ENCODE measurements at regions not wholly inside any gene's neighbourhood (a gene's known extent, or its start where the extent isn't known, plus 50 kb on each side); places are given as distances from the start of the nearest gene placed in this dataset.
A peak's percentile ranks its signal among the peaks of the same experiment; 100 is the strongest.

DNA sequence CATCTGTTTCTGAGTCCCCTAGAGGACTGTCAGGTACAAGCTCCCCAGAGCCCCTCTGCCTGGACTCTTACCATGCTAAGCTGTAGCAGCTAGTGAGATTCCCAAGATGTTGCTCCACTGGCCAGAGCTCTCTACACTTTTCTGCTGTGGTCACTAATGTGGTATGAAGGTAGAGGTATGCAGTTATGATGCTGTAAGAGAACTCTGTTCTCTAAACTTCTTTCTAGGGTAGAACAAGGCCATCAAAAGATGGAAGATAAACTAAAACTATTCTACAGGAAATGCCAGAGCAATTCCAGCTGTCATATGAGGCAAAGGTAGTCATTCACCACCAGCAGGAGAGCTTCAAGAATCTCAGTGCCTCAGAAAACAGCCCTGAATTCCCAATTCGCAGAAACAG is 517.4 kb upstream of the ARRDC4 start:
- POLR2A ChIA-PET, result no interaction called here
- Mint-ChIP-seq H3K4me1 (peaks cover 7% of the 10 kb centered on the region), H3K4me3 (no peak overlapping the region), H3K27me3 (ENCODE audit: low read depth) (no peaks in the 10 kb centered on the region), H3K9me3 (peaks cover 8% of the 10 kb centered on the region), H3K36me3 (peaks cover 7% of the 10 kb centered on the region), H3K27ac (no peak overlapping the region)
- peak; percentile 50; the same call in 1 of the 2 replicates for ATAC-seq
- no peak for DNase-seq (ENCODE audit: low spot score)
- CTCF ChIA-PET, result no interaction called here
- no peak for TF ChIP-seq CREM (CRISPR knock-in tag; IDR thresholded peaks at IDR 0.05)
- no peak for TF ChIP-seq FOXK1 (CRISPR knock-in tag; IDR thresholded peaks at IDR 0.05)
- no peak for TF ChIP-seq HMGA2 (CRISPR knock-in tag; IDR thresholded peaks at IDR 0.05)
- TF ChIP-seq ETV6 (CRISPR knock-in tag; IDR thresholded peaks at IDR 0.05), result no peak
- no peak for TF ChIP-seq JUN (CRISPR knock-in tag; IDR thresholded peaks at IDR 0.05)
- no peak for TF ChIP-seq PRRX2 (CRISPR knock-in tag; IDR thresholded peaks at IDR 0.05)
- TF ChIP-seq TEAD4 (CRISPR knock-in tag; IDR thresholded peaks at IDR 0.05), result no peak
- TF ChIP-seq, protein P1, sequence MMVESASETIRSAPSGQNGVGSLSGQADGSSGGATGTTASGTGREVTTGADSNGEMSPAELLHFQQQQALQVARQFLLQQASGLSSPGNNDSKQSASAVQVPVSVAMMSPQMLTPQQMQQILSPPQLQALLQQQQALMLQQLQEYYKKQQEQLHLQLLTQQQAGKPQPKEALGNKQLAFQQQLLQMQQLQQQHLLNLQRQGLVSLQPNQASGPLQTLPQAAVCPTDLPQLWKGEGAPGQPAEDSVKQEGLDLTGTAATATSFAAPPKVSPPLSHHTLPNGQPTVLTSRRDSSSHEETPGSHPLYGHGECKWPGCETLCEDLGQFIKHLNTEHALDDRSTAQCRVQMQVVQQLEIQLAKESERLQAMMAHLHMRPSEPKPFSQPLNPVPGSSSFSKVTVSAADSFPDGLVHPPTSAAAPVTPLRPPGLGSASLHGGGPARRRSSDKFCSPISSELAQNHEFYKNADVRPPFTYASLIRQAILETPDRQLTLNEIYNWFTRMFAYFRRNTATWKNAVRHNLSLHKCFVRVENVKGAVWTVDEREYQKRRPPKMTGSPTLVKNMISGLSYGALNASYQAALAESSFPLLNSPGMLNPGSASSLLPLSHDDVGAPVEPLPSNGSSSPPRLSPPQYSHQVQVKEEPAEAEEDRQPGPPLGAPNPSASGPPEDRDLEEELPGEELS (CRISPR knock-in tag; IDR thresholded peaks at IDR 0.05), result no peak
- TF ChIP-seq, protein P2, sequence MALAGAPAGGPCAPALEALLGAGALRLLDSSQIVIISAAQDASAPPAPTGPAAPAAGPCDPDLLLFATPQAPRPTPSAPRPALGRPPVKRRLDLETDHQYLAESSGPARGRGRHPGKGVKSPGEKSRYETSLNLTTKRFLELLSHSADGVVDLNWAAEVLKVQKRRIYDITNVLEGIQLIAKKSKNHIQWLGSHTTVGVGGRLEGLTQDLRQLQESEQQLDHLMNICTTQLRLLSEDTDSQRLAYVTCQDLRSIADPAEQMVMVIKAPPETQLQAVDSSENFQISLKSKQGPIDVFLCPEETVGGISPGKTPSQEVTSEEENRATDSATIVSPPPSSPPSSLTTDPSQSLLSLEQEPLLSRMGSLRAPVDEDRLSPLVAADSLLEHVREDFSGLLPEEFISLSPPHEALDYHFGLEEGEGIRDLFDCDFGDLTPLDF (CRISPR knock-in tag; IDR thresholded peaks at IDR 0.05), result no peak
- TF ChIP-seq TP53 (CRISPR knock-in tag; IDR thresholded peaks at IDR 0.05), result no peak
- no peak for TF ChIP-seq FOXP1 (CRISPR knock-in tag; IDR thresholded peaks at IDR 0.05; ENCODE audit: borderline replicate concordance)
- TF ChIP-seq, protein P3, sequence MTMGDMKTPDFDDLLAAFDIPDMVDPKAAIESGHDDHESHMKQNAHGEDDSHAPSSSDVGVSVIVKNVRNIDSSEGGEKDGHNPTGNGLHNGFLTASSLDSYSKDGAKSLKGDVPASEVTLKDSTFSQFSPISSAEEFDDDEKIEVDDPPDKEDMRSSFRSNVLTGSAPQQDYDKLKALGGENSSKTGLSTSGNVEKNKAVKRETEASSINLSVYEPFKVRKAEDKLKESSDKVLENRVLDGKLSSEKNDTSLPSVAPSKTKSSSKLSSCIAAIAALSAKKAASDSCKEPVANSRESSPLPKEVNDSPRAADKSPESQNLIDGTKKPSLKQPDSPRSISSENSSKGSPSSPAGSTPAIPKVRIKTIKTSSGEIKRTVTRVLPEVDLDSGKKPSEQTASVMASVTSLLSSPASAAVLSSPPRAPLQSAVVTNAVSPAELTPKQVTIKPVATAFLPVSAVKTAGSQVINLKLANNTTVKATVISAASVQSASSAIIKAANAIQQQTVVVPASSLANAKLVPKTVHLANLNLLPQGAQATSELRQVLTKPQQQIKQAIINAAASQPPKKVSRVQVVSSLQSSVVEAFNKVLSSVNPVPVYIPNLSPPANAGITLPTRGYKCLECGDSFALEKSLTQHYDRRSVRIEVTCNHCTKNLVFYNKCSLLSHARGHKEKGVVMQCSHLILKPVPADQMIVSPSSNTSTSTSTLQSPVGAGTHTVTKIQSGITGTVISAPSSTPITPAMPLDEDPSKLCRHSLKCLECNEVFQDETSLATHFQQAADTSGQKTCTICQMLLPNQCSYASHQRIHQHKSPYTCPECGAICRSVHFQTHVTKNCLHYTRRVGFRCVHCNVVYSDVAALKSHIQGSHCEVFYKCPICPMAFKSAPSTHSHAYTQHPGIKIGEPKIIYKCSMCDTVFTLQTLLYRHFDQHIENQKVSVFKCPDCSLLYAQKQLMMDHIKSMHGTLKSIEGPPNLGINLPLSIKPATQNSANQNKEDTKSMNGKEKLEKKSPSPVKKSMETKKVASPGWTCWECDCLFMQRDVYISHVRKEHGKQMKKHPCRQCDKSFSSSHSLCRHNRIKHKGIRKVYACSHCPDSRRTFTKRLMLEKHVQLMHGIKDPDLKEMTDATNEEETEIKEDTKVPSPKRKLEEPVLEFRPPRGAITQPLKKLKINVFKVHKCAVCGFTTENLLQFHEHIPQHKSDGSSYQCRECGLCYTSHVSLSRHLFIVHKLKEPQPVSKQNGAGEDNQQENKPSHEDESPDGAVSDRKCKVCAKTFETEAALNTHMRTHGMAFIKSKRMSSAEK (CRISPR knock-in tag; IDR thresholded peaks at IDR 0.05; ENCODE audit: borderline replicate concordance), result no peak
- no peak for TF ChIP-seq MYBL2 (CRISPR knock-in tag; IDR thresholded peaks at IDR 0.05)
- TF ChIP-seq ELF4 (CRISPR knock-in tag; IDR thresholded peaks at IDR 0.05; ENCODE audit: low read depth), result no peak
- TF ChIP-seq IRF2 (CRISPR knock-in tag; IDR thresholded peaks at IDR 0.05; ENCODE audit: borderline replicate concordance, low read depth), result no peak
- TF ChIP-seq, protein P4, sequence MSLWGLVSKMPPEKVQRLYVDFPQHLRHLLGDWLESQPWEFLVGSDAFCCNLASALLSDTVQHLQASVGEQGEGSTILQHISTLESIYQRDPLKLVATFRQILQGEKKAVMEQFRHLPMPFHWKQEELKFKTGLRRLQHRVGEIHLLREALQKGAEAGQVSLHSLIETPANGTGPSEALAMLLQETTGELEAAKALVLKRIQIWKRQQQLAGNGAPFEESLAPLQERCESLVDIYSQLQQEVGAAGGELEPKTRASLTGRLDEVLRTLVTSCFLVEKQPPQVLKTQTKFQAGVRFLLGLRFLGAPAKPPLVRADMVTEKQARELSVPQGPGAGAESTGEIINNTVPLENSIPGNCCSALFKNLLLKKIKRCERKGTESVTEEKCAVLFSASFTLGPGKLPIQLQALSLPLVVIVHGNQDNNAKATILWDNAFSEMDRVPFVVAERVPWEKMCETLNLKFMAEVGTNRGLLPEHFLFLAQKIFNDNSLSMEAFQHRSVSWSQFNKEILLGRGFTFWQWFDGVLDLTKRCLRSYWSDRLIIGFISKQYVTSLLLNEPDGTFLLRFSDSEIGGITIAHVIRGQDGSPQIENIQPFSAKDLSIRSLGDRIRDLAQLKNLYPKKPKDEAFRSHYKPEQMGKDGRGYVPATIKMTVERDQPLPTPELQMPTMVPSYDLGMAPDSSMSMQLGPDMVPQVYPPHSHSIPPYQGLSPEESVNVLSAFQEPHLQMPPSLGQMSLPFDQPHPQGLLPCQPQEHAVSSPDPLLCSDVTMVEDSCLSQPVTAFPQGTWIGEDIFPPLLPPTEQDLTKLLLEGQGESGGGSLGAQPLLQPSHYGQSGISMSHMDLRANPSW (CRISPR knock-in tag; conservative IDR thresholded peaks at IDR 0.05; ENCODE audit: low read depth), result no peak
- no peak for TF ChIP-seq NFATC4 (CRISPR knock-in tag; IDR thresholded peaks at IDR 0.05)
- no peak for TF ChIP-seq GRHL2 (CRISPR knock-in tag; IDR thresholded peaks at IDR 0.05; ENCODE audit: insufficient replicate concordance, severe bottlenecking)
- no peak for TF ChIP-seq ZNF317 (CRISPR knock-in tag; IDR thresholded peaks at IDR 0.05; ENCODE audit: borderline replicate concordance, low read depth)

Data from WTC11 (cell line).